Neural cell (in vitro differentiated cells): ENCODE measurements at regions not wholly inside any gene's neighbourhood (a gene's known extent, or its start where the extent isn't known, plus 50 kb on each side); places are given as distances from the start of the nearest gene placed in this dataset.

Source experiments
- H2AFZ ChIP-seq: fragments of 200-600, 300-800 bp; sonication (generic), shearing (Covaris generic); 2 replicates; pipeline ENCODE4 v1.6.0; 2014; ENCODE audit warnings: low read depth, mild to moderate bottlenecking, antibody characterized with exemption, low read length, moderate library complexity
- H3F3A ChIP-seq: fragments of 200-600 bp; shearing (Covaris generic); 2 replicates; pipeline ENCODE4 v1.6.1; 2016; ENCODE audit warnings: mild to moderate bottlenecking, moderate library complexity, mixed read lengths, antibody characterized with exemption, low read length; ENCODE audit not compliant: insufficient read depth, poor library complexity, severe bottlenecking
- H3K27ac ChIP-seq: fragments of 200-600, 300-800 bp; sonication (generic), shearing (Covaris generic); 2 replicates; pipeline ENCODE4 v1.5.1; 2014; ENCODE audit warnings: mild to moderate bottlenecking, low read length, moderate library complexity
- H3K27me3 ChIP-seq: fragments of 300-800, 200-600 bp; sonication (generic), shearing (Covaris generic); 2 replicates; pipeline ENCODE4 v1.6.0; 2014; ENCODE audit warnings: mild to moderate bottlenecking, low read depth, low read length, moderate library complexity; ENCODE audit not compliant: insufficient read depth
- H3K36me3 ChIP-seq: fragments of 300-800, 200-600 bp; sonication (generic), shearing (Covaris generic); 2 replicates; pipeline ENCODE4 v1.5.1; 2014; ENCODE audit warnings: mild to moderate bottlenecking, antibody characterized with exemption, low read length, moderate library complexity; ENCODE audit not compliant: insufficient read depth
- H3K4me2 ChIP-seq: fragments of 300-800, 200-600 bp; sonication (generic), shearing (Covaris generic); 2 replicates; pipeline ENCODE4 v1.6.0; 2014; ENCODE audit warnings: mild to moderate bottlenecking, low read length
- H3K4me3 ChIP-seq: fragments of 300-800, 200-600 bp; sonication (generic), shearing (Covaris generic); 2 replicates; pipeline ENCODE4 v1.5.1; 2014; ENCODE audit warnings: mild to moderate bottlenecking, low read length, moderate library complexity
- H3K79me2 ChIP-seq: fragments of 200-600 bp; shearing (Covaris generic); replicated peaks from 2 replicates; pipeline ENCODE4 v1.6.0; 2014; ENCODE audit warnings: mild to moderate bottlenecking, low read length, moderate library complexity; ENCODE audit not compliant: insufficient read depth
- H3K9ac ChIP-seq: fragments of 300-800, 200-600 bp; sonication (generic), shearing (Covaris generic); 2 replicates; pipeline ENCODE4 v1.6.1; 2016; ENCODE audit warnings: mild to moderate bottlenecking, low read length, mixed read lengths
- H3K9me2 ChIP-seq: fragments of 200-600 bp; shearing (Covaris generic); 2 replicates; pipeline ENCODE4 v1.6.1; 2016; ENCODE audit warnings: mild to moderate bottlenecking, low read length, mixed read lengths; ENCODE audit not compliant: insufficient read depth
- H3K9me3 ChIP-seq: fragments of 200-600, 300-800 bp; sonication (generic), shearing (Covaris generic); 2 replicates; pipeline ENCODE4 v1.6.1; 2016; ENCODE audit warnings: mild to moderate bottlenecking, mixed run types, low read length, moderate library complexity, mixed read lengths
- H4K20me1 ChIP-seq: fragments of 200-600 bp; shearing (Covaris generic); 2 replicates; pipeline ENCODE4 v1.6.1; 2016; ENCODE audit warnings: mild to moderate bottlenecking, mixed run types; ENCODE audit not compliant: insufficient read depth
- EP300 ChIP-seq: fragments of 450-650 bp; conservative IDR thresholded peaks from 2 replicates; pipeline ENCODE4 v1.6.1; 2014; ENCODE audit warnings: antibody characterized with exemption, mild to moderate bottlenecking, moderate library complexity; ENCODE audit not compliant: poor library complexity, severe bottlenecking
- EZH2 ChIP-seq: fragments of 200-600, 300-800 bp; shearing (Covaris generic), sonication (generic); IDR thresholded peaks from 2 replicates; pipeline ENCODE4 v1.6.1; 2014; ENCODE audit warnings: antibody characterized with exemption, low read length, borderline replicate concordance, mild to moderate bottlenecking; ENCODE audit not compliant: insufficient read depth, poor library complexity, severe bottlenecking
- MXI1 ChIP-seq: fragments of 450-650 bp; conservative IDR thresholded peaks from 2 replicates; pipeline ENCODE4 v1.6.1; 2014; ENCODE audit warnings: antibody characterized with exemption, mild to moderate bottlenecking; ENCODE audit not compliant: poor library complexity, severe bottlenecking
- POLR2AphosphoS5 ChIP-seq: IDR thresholded peaks from 2 replicates; pipeline ENCODE4 v1.6.1; 2012
- RAD21 ChIP-seq: fragments of 450-650 bp; conservative IDR thresholded peaks from 2 replicates; pipeline ENCODE4 v1.6.1; 2014; ENCODE audit warnings: antibody characterized with exemption, mild to moderate bottlenecking, moderate library complexity
- SMC3 ChIP-seq: fragments of 450-650 bp; conservative IDR thresholded peaks from 2 replicates; pipeline ENCODE4 v1.6.1; 2014; ENCODE audit warnings: antibody characterized with exemption, mild to moderate bottlenecking, moderate library complexity; ENCODE audit not compliant: poor library complexity
- TAF1 ChIP-seq: IDR thresholded peaks from 2 replicates; pipeline ENCODE4 v1.6.1; 2012; ENCODE audit warnings: low read depth
- TF ChIP-seq, protein P1 (sequence below): IDR thresholded peaks from 2 replicates; pipeline ENCODE4 v1.6.1; 2012; ENCODE audit warnings: borderline replicate concordance
- TF ChIP-seq, protein P2 (sequence below): fragments of 450-650 bp; IDR thresholded peaks from 2 replicates; pipeline ENCODE4 v1.5.1; 2014; ENCODE audit warnings: antibody characterized with exemption, mild to moderate bottlenecking, moderate library complexity; ENCODE audit not compliant: poor library complexity, severe bottlenecking

DNA sequence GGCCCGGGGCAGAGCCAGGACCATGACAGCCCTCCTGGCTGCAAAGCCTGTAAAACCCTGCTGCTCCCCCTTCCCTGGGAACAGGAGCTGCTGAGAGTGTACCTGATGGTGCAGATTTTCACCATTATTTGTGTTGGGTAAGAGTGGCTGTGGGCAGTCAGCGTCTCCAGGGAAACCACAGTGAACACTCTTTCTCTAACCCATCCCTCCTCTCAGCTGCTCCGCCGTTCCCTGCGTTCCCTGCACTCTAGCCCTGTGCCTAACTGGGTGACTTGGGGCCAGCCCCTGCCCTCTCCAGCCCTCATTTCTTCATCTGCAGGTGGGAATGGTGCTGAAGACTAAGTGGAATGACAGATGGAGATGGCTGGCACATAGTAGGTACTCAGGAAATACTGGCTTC is 75.9 kb upstream of the PCBD1 start:
- H3K9ac ChIP-seq = no peak overlapping the region
- H3K4me2 ChIP-seq = no peak overlapping the region
- H3F3A ChIP-seq = no peaks in the 10 kb centered on the region
- H3K27ac ChIP-seq = no peak overlapping the region
- TF ChIP-seq TAF1 = no peak
- TF ChIP-seq, protein P1, sequence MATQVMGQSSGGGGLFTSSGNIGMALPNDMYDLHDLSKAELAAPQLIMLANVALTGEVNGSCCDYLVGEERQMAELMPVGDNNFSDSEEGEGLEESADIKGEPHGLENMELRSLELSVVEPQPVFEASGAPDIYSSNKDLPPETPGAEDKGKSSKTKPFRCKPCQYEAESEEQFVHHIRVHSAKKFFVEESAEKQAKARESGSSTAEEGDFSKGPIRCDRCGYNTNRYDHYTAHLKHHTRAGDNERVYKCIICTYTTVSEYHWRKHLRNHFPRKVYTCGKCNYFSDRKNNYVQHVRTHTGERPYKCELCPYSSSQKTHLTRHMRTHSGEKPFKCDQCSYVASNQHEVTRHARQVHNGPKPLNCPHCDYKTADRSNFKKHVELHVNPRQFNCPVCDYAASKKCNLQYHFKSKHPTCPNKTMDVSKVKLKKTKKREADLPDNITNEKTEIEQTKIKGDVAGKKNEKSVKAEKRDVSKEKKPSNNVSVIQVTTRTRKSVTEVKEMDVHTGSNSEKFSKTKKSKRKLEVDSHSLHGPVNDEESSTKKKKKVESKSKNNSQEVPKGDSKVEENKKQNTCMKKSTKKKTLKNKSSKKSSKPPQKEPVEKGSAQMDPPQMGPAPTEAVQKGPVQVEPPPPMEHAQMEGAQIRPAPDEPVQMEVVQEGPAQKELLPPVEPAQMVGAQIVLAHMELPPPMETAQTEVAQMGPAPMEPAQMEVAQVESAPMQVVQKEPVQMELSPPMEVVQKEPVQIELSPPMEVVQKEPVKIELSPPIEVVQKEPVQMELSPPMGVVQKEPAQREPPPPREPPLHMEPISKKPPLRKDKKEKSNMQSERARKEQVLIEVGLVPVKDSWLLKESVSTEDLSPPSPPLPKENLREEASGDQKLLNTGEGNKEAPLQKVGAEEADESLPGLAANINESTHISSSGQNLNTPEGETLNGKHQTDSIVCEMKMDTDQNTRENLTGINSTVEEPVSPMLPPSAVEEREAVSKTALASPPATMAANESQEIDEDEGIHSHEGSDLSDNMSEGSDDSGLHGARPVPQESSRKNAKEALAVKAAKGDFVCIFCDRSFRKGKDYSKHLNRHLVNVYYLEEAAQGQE = no peak
- TF ChIP-seq EP300 = no peak
- TF ChIP-seq POLR2AphosphoS5 = no peak
- TF ChIP-seq EZH2 = no peak
- TF ChIP-seq, protein P2, sequence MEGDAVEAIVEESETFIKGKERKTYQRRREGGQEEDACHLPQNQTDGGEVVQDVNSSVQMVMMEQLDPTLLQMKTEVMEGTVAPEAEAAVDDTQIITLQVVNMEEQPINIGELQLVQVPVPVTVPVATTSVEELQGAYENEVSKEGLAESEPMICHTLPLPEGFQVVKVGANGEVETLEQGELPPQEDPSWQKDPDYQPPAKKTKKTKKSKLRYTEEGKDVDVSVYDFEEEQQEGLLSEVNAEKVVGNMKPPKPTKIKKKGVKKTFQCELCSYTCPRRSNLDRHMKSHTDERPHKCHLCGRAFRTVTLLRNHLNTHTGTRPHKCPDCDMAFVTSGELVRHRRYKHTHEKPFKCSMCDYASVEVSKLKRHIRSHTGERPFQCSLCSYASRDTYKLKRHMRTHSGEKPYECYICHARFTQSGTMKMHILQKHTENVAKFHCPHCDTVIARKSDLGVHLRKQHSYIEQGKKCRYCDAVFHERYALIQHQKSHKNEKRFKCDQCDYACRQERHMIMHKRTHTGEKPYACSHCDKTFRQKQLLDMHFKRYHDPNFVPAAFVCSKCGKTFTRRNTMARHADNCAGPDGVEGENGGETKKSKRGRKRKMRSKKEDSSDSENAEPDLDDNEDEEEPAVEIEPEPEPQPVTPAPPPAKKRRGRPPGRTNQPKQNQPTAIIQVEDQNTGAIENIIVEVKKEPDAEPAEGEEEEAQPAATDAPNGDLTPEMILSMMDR = no peak
- TF ChIP-seq SMC3 = no peak
- TF ChIP-seq MXI1 = no peak
- no peak for TF ChIP-seq RAD21
- no peaks in the 10 kb centered on the region for H3K79me2 ChIP-seq
- no peaks in the 10 kb centered on the region for H4K20me1 ChIP-seq
- no peaks in the 10 kb centered on the region for H3K27me3 ChIP-seq
- no peak overlapping the region for H2AFZ ChIP-seq
- H3K9me2 ChIP-seq = no peaks in the 10 kb centered on the region
- H3K4me3 ChIP-seq = no peak overlapping the region
- no peaks in the 10 kb centered on the region for H3K36me3 ChIP-seq
- no peaks in the 10 kb centered on the region for H3K9me3 ChIP-seq

DNA sequence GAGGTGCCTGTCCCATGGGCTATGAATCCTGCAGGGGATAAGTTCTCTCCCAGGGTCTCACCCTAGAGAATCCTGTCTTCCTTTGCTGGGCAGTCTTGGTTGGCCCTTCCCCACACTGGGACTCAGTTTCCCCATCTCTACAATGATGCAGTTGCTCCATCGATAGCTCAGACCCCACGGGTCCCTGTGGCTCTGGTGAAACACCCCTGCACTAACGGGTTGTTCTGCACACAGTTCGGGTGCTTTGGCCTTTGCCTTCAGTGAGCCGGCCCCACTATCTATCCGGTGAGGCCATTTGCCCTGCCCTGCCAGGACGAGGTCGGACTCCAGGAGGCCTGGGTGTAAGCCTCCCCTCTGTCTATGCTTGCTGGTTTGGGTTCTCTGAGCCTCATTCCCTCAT is 76.5 kb upstream of the PCBD1 start:
- TF ChIP-seq, protein P1 = no peak
- no peak for TF ChIP-seq MXI1
- TF ChIP-seq, protein P2 = no peak
- TF ChIP-seq TAF1 = no peak
- no peak for TF ChIP-seq SMC3
- no peak for TF ChIP-seq EZH2
- no peak for TF ChIP-seq EP300
- no peak for TF ChIP-seq POLR2AphosphoS5
- no peak for TF ChIP-seq RAD21
- H2AFZ ChIP-seq = no peak overlapping the region
- no peaks in the 10 kb centered on the region for H3K27me3 ChIP-seq
- no peak overlapping the region for H3K27ac ChIP-seq
- no peak overlapping the region for H3K4me2 ChIP-seq
- no peak overlapping the region for H3K4me3 ChIP-seq
- no peaks in the 10 kb centered on the region for H3K9me2 ChIP-seq
- H4K20me1 ChIP-seq = no peaks in the 10 kb centered on the region
- H3K9ac ChIP-seq = no peak overlapping the region
- no peaks in the 10 kb centered on the region for H3K79me2 ChIP-seq
- H3K9me3 ChIP-seq = no peaks in the 10 kb centered on the region
- no peaks in the 10 kb centered on the region for H3K36me3 ChIP-seq
- no peaks in the 10 kb centered on the region for H3F3A ChIP-seq
